Stimulated activated CD8-positive, alpha-beta memory T cell treated with anti-CD3 and anti-CD28 coated beads, Interleukin-15, amount 100 ng/mL, for 48 hours (primary cell): ENCODE measurements at regions not wholly inside any gene's neighbourhood (a gene's known extent, or its start where the extent isn't known, plus 50 kb on each side); places are given as distances from the start of the nearest gene placed in this dataset.

ENCODE experiments used
- DNase-seq, 2 donors: peaks; one replicate each; pipeline ENCODE4 v3.0.0-alpha.2; 2020; ENCODE audit warnings: low read depth in 2 of 2

DNA sequence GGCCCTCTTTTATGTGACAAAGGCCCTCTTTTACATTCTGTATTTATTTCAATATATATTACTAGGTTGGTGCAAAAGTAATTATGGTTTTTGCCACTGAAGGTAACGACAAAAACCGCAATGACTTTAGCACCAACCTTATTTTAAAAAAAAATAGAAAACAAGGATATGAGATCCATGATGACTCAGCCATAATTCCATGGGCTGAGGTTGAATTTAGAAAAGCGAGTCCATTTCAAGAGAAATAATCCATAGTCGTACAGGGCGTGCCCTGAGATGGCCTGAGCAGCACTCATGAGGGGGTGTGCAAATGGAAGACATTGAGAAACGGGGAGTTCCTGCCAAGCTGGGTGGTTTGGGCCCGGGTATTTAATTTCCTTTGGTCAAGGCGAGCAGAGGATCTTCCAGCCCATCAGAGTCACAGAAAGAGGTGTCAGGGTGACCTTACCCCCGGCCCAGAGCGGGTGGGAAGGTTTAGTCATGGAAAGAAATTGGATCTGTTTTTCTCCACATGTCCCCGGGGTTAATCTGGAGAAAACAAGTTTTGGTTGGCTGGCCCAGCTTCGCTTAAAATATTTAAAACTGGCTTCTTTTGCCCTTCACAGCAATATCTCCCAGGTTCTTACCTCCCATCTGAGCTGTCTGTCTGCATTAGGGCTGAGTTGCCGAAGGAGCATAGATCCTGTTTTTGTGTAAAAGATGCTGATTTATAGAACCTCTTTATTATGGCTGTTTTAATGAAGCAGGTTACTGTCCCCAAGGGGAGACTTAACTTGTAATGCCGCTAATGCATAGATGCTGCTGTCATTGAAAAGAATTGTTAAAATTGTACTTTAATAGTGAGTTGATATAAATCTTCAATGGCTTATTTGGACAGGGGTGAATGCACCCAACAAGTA is 255.6 kb downstream of the PREX1 start:
- DNase-seq, result no peak

DNA sequence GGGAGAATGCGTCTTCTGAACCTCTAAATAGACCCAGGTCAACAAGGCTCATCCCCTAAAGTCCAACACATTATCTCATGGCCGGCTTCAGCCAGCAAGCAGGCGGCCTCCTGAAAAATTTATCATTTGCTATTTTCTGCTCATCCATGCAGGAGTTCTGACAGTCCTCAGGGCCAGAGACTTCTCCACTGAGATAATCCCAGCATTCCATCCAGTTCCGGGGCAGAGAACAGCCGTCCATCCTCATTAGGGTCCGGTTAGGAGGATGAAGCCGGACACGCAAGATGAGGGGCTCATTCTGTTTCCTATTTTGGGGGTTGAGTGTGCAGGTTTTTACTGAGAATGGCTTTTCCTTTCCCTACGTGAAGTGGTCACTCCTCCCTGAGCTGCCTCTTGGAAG is 258.1 kb downstream of the PREX1 start:
- DNase-seq, result no peak

DNA sequence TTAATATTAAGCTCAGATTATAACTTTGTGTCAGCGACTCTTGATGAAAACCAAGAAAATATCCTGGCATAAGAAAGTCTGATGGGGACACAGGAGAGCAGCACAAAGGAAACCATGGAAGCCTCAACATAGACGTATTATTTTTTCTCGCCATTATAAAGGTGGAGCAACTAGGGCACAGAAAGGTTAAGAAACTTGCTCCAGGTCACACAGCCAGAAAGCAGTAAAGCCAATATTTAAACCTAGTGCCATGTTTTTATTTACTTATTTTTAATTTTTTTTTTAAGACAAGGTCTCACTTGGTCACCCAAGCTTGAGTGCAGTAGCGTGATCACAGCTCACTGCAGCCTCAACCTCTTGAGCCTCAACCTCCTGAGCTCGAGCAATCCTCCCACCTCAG is 259.3 kb downstream of the PREX1 start:
- DNase-seq, result no peak

DNA sequence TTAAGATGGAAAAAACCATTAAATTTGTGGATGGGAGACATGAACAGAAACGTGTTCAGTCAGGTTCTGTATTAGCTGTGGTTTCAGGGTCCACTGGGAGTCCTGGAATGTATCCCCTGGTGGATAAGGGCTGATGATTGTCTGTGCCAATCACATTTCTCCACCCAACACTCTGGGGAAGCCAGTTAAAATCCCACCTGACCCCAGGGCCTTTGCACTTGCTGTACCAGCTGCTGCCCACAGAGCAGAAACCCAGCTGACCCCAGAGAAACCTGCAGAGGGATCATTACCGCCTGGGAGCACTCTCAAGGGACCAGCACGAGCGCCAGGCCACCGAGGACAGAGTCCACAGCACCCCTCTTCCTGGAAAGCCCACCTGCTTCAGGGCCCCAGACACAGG is 260.7 kb downstream of the PREX1 start:
- DNase-seq, result no peak

DNA sequence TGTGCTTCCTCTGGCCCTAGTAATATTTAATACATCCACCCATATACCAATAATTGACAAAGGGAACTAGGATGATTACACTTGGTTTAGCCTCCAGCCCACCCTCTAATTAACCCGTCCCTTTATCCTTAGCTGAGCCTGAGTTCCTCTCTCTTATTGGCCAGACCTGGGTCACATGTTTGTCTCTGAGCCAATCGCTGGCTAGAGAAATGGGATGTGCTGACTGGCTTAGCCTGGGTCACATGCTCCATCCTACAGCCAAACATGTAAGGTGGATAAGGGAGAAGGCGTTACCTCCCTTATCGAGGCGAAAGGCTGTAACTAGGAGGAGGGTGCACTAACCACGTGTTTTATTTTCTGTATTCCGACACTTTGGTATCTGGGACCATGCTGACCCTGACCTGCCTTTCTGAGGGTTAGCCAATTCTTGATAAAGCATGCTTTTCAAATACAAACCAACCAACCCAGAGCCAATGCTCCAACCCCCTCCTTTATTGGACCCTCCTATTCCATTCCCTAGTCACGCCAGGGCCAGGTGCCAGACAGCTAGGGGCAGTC is 262.7 kb downstream of the PREX1 start:
- no peak for DNase-seq

DNA sequence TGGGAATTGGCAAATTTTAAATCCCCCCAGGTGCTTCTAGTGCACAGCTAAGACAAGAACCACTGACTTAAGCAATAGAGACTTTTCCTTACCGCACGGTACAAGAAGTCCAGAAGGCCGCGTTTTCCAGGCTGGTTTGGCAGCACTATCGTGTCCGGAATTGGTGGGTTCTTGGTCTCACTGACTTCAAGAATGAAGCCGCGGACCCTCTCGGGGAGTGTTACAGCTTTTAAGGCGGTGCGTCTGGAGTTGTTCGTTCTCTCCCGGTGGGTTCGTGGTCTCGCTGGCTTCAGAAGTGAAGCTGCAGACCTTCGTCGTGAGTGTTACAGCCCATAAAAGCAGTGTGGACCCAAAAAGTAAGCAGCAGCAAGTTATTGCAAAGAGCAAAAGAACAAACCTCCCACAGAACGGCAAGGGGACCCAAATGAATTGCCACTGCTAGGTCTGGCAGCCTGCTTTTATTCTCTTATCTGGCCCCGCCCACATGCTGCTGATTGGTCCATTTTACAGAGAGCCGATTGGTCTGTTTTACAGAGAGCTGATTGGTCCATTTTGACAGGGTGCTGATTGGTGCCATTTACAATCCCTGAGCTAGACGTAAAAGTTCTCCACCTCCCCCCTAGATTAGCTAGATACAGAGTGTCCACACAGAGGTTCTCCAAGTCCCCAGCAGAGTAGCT is 264.5 kb downstream of the PREX1 start:
- no peak for DNase-seq

DNA sequence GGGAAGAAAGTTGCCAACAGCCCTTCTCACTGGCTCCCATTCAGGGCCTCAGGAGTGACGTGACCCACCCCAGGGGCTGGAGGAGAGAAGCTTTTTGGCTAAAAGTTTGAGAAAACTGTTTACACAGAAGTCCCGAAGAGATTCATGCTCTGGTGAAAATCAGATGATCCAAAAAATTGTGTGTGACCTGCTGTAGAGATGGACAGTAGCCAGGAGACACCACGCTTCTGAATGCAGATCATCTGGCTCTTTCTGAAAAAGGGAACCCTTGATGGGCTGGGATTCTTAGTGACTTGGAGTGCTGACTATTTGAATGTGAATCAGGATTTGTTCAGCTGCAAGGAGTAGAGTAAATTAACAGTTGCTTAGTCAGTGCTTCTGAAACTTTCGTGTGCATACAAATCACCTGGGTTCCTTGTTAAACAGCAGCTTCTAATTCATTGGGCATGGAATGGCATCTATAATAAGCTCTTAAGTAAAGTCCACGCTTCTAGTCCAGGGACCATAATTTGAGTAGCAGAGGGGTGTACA is 265.1 kb downstream of the PREX1 start:
- no peak for DNase-seq

DNA sequence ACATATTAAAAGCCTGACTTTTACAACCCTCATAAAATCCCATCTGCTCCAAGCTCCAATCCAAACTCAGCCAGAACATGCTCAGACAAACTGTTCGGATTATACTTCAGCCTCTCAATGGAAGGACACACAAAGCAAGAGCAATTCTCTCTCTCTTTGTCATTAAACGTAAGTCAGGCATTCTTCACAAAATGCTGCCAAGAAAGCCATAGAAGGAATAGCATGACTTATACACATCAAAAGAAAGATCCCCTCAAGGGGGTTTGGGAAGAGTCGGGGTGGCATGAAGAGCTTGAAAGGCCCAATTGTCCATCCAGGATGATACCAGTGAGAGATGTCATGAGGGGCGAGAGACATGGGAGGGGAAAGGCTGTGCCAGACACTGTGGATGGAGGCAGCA is 268.9 kb downstream of the PREX1 start:
- no peak for DNase-seq

DNA sequence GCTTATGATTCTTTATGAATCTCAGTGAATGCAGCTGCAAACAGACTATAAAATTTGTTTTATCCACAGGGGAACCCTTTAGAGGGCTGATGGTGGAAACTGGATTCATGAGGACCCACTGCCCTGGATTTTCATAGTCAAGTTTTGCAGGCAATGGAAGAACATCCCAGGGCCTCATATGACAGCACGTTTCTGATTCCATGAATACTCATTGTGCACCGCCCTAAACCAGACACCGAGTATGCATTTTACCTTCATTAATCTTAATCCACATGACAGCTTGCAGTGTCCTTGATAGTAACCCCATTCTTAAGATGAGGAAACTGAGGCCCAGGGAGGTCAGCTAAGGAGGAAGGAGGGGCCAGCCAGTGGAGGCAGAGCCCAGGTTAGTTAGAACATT is 270.4 kb downstream of the PREX1 start:
- no peak for DNase-seq

DNA sequence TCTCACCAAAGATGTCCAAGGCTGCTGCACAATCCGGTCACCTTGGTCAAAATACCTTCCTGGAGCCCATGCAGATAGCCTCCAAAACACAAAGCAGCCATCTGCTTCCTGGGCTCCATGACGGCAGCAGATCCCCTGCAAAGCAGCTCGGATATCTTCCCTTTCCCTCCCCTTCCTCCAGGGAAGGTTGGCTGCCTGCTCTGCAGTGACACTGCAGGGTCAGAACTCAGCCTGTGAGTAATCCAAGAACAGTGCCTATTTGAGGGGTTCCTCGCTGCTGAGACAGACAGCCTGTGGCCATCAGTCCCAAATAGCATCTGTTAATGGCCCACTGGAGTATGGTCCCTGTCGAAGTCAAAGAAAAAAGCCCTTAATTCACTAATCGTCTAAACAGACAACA is 270.8 kb downstream of the PREX1 start:
- DNase-seq, result no peak

DNA sequence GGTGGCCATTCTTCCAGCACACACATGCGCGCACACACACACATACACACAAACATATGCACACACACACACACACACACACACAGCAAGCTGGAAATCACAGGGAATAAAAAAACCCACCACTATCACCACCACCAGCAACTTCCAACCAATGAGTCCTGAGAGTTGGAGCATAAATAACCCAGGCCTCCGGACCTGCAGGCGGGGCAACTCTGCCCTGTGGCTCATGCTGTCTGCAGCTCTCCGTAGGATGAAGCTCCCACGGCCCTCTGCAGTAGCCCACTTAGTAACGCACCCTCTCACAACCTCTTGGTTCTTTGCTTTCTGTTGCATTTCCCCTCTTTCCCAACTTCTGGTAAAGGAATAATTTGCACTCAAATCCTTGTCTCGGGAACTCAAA is 275.2 kb downstream of the PREX1 start:
- DNase-seq, result no peak

DNA sequence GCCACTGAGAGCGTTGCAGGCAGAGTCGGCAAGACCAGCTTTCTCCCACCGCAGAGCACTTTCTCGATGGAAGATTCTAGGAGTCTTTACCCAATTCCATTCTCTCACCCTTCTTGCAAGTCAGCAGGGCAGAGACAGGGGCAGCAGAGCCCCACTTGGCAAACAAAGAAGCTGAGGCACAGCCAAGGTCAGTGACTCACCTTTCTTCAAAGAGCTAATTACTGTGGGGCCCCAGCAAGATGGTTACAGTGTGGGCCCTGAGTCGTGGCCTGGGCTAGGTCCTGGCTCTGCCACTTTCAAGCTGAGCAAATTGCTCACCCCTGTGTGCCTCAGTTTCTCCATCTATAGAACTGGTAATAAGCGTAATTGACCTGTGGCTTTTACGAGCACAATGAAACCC is 277.0 kb downstream of the PREX1 start:
- no peak for DNase-seq

DNA sequence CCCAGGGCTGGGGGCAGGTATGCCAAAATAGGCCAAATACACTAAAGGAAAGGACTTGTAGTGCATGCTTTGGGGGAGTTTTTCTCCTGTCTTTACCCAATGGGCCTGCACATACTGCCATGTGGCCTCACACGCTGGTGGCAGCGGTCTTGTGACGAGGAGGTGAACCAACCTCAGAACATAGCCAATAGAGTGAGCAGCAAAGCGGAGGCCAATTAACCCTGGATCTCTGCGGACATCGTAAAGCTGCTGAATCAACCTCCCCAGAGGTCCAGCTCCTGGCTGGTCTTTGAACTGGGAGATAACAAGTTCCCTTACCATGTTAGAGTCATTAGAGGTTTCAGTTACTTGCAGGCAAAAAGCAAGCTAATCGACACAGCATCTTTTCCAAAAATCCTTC is 280.1 kb downstream of the PREX1 start:
- DNase-seq, result no peak

DNA sequence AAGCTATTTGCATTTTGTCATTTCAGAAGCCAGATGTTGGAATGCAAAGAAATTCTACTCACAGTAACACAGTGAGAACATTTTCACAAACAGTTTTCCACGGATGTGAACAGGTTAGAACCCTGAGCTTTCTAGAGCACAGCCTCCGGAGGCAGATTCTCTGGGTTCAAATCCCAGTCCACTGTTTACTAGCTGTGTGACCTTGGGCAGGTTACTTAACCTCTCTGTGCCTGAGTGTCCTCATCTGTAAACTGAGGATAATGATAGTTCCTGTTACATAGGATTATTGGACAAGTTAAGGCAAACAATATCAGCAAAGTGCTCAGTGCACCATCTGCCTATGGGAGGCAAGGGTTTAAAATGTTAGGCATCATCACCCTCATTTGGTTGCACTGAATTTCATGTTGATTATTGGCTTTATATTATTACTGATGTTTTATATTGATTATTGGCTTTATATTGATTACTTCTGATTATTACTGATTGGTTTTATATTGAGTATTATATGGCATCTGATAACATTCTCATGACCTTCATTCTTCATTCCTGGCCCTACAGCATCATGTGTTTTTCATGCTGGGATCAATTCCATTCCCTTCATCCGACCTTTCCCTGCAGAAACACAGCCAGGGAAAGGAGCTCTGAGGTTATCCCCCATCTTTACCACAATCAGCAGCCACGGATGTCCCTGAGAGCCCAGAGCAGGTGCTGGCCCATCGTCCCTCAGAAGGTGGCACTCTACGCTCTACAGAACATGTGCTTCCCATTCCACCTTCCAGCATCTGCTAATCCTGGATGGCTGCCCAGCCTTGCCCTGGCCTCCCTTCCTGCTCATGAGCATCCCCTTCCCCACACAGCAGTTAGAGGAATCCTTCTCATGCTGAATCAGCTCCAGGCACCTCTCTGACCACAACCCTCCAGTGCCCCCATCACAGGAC is 283.1 kb downstream of the PREX1 start:
- DNase-seq, result no peak

DNA sequence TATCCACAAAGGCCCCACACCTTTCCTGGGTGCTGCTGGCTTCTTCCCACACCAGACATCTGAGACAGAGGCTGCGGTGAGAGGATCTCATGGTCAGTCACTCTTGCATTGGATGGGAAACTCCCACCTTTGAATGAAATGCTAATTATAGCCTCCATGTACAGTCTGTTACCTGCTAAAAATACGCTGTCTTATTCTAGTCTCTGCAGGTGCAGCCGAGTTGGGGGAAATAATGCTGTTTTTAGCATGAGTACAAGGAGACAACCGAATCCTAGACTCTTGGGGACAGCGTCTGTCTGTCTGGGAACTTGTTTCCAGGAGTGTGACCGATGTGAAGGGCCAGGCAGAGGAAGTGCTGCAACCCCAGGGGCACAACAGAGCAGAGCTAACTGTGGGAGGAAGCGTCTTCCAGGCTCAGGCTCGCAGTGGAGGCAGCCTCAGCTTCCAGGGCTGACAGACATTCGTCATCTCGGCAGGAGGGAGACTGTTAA is 286.2 kb downstream of the PREX1 start:
- DNase-seq, result no peak

DNA sequence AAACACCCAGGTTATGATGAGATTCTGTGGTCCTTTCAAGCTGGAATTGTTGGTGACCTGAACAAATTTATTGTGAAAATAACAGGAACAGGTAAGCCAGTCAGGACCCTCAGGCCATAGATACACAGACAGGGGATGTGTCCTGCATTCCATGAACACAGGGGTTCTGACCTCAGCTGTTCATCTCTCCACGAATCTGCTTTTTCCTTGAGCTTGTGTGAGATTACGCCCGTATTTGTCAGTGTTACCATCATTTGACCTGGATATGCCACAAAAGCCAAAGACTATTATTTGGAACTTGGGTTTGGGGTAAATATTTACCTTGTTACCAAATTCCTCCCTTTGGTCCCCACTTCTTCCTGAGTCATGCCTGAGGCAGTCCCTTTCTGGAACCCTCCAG is 288.9 kb downstream of the PREX1 start:
- no peak for DNase-seq

DNA sequence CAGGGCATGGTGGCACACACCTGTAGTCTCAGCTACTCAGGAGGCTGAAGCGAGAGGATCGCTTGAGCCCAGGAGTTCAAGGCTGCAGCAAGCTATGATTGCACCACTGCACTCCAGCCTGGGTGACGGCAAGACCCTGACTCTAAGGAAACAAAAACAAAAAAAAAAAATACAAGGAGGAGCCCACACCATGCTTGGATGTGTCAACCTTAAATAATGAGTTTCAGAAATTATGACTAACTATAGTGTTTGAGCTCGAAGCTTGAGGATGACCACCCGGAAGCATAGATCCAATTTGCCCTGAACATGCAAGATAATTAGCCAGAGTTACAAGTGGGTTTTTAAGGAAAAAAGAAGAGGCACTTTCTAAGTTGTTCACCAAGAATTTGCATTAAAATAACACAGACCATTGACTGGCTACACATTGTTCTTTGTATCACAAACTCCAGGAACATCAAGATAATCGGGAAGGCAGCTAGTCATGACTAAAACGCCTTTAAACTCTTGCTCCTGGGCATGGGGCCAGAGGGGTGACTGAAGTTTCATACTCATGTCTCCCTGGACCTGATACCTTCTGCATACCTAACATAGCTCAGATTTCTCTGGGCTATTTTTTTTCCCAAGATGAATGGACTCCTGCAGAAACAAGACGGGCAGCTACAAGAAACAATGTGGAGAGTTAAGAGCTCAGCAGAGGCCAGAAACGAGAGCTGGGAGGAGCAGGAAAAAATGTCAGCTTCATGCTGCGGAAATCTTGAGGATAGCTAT is 289.6 kb downstream of the PREX1 start:
- no peak for DNase-seq

DNA sequence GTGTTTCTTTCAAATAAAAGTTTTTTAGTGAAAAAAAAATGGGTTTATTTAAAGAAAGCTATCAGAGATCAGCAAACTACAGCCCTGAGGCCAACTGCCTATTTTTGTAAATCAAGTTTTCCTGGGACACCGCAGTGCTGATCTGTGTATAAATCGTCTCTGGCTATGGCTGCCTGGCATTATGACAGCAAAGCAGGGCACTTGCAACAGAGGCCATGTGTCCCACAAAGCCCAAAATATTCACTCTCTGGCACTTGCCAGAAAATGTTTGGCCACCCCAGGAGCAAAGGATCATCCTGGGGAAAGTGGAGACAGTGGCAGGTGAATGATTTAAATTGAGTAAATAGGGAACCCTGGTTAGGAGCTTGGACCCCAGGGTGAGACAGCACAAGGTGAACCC is 291.6 kb downstream of the PREX1 start:
- DNase-seq, result no peak

DNA sequence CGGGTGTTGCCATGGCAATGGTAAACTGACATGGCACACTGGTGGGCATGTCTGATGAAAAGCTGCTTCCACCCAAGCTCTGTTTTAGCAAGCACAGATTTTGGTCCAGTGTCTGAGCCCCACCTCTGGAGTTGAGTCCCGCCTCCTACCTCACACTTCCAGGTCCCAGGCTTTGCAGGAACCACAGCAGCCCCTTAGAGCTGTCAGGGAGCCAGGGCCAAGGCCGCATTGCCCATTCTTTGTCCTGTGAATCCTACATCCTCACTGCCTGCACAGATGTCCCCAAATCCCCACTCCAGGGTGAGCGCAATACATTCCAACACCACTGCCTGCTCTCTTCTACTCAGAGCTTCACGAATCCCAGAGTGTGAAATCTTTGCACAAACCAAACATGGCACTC is 292.2 kb downstream of the PREX1 start:
- no peak for DNase-seq

DNA sequence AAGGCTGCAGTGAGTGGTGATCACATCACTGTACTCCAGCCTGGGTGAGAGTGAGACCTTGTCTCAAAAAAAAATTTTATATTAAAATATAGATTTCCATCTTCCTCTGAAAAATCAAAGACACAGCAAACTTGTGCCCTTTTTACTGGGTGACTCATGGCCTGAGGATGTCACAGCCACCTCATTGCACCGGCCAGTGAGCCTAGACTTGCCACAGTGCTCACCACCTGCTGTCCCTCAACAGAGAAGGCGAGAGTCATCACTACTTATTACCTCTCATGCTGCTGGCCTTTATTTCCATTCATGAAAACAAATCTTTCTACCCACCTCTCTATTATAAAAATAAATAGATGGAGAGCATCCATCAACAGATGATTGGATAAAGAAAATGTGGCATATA is 295.8 kb downstream of the PREX1 start:
- no peak for DNase-seq

DNA sequence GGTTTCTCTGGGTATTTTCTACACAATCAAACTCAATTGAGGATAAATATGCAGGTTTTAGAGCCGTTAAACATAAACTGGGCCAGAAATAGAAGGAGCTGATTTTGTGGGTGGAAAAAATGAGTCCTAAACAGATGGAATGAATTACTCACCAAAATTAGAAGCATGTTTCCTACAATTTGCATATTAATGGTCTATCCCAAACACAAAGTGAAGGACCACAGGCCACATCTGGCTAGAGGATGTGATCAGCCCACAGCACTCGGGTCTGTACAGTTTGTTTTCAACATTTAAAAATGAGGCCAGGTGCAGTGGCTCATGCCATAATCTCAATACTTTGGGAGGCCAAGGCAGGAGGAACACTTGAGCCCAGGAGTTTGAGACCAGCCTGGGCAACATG is 296.3 kb downstream of the PREX1 start:
- DNase-seq, result no peak
